Chondrocyte (in vitro differentiated cells): ENCODE measurements at regions not wholly inside any gene's neighbourhood (a gene's known extent, or its start where the extent isn't known, plus 50 kb on each side); places are given as distances from the start of the nearest gene placed in this dataset.

ENCODE experiments used
- DNase-seq: peaks from one replicate; pipeline ENCODE4 v3.0.0; 2021; ENCODE audit warnings: mixed read lengths, low spot score
- H3K27ac Mint-ChIP-seq: one replicate; pipeline ENCODE4 v1.8.0; 2021; ENCODE audit warnings: mild to moderate bottlenecking, moderate library complexity, mixed read lengths; ENCODE audit not compliant: unreplicated experiment
- H3K27me3 Mint-ChIP-seq: 2 replicates; pipeline ENCODE4 v1.8.0; 2021; ENCODE audit warnings: low read depth, mixed read lengths
- H3K36me3 Mint-ChIP-seq: 2 replicates; pipeline ENCODE4 v1.8.0; 2021; ENCODE audit warnings: low read depth, mixed read lengths
- H3K4me1 Mint-ChIP-seq: 2 replicates; pipeline ENCODE4 v1.8.0; 2021; ENCODE audit warnings: low read depth, mild to moderate bottlenecking, mixed read lengths
- H3K4me3 Mint-ChIP-seq: one replicate; pipeline ENCODE4 v1.8.0; 2021; ENCODE audit warnings: mild to moderate bottlenecking, moderate library complexity, mixed read lengths; ENCODE audit not compliant: unreplicated experiment
- H3K9me3 Mint-ChIP-seq: 2 replicates; pipeline ENCODE4 v1.8.0; 2021; ENCODE audit warnings: low read depth, mixed read lengths
- CTCF ChIP-seq: fragments of 200-600 bp; sonication (generic); IDR thresholded peaks from 2 replicates; pipeline ENCODE4 v1.5.0; 2021; ENCODE audit warnings: antibody characterized with exemption, mild to moderate bottlenecking, moderate library complexity

- DNase-seq = no peak
- Mint-ChIP-seq H3K4me1 (no peaks in the 10 kb centered on the region), H3K4me3 (no peak overlapping the region), H3K9me3 (no peaks in the 10 kb centered on the region), H3K27ac (no peak overlapping the region), H3K36me3 (no peaks in the 10 kb centered on the region), H3K27me3 (peaks cover 4% of the 10 kb centered on the region)
- TF ChIP-seq CTCF = no peak
Observed at GRCh38 chr4:59094505-59094904, 1984.3 kb upstream of the IGFBP7 start.

GRCh38 chr4:59102311-59102710 lies 1992.1 kb upstream of the IGFBP7 start:
- Mint-ChIP-seq H3K4me1 (no peaks in the 10 kb centered on the region), H3K27me3 (peaks cover 4% of the 10 kb centered on the region), H3K27ac (no peak overlapping the region), H3K9me3 (no peaks in the 10 kb centered on the region), H3K4me3 (no peak overlapping the region), H3K36me3 (no peaks in the 10 kb centered on the region)
- no peak for DNase-seq
- TF ChIP-seq CTCF = no peak

GRCh38 chr4:59120287-59120814 lies 2010.2 kb upstream of the IGFBP7 start:
- TF ChIP-seq CTCF = no peak
- no peak overlapping the region for H3K27ac Mint-ChIP-seq
- no peaks in the 10 kb centered on the region for H3K36me3 Mint-ChIP-seq
- H3K9me3 Mint-ChIP-seq = no peaks in the 10 kb centered on the region
- no peak overlapping the region for H3K4me3 Mint-ChIP-seq
- H3K27me3 Mint-ChIP-seq = no peaks in the 10 kb centered on the region
- no peak for DNase-seq
- no peaks in the 10 kb centered on the region for H3K4me1 Mint-ChIP-seq

- DNase-seq = no peak
- no peak for TF ChIP-seq CTCF
- no peaks in the 10 kb centered on the region for H3K27me3 Mint-ChIP-seq
- H3K4me3 Mint-ChIP-seq = no peak overlapping the region
- H3K36me3 Mint-ChIP-seq = no peaks in the 10 kb centered on the region
- no peak overlapping the region for H3K27ac Mint-ChIP-seq
- no peaks in the 10 kb centered on the region for H3K4me1 Mint-ChIP-seq
- H3K9me3 Mint-ChIP-seq = no peaks in the 10 kb centered on the region
Observed at GRCh38 chr4:59122626-59123025, 2012.4 kb upstream of the IGFBP7 start.

GRCh38 chr4:59126159-59126558 lies 2016.0 kb upstream of the IGFBP7 start:
- TF ChIP-seq CTCF = no peak
- Mint-ChIP-seq H3K27me3 (no peaks in the 10 kb centered on the region), H3K4me1 (no peaks in the 10 kb centered on the region), H3K27ac (no peak overlapping the region), H3K4me3 (no peak overlapping the region), H3K36me3 (no peaks in the 10 kb centered on the region), H3K9me3 (no peaks in the 10 kb centered on the region)
- DNase-seq = no peak
